HCT116 (cell line): ENCODE measurements at regions not wholly inside any gene's neighbourhood (a gene's known extent, or its start where the extent isn't known, plus 50 kb on each side); places are given as distances from the start of the nearest gene placed in this dataset.

ENCODE experiments used
- EGR1 ChIP-seq: IDR thresholded peaks from 2 replicates; pipeline ENCODE4 v1.6.1; 2012; ENCODE audit warnings: low read depth
- EZH2phosphoT487 ChIP-seq: fragments of 200-600 bp; IDR thresholded peaks from 2 replicates; pipeline ENCODE4 v1.6.1; 2018; ENCODE audit warnings: antibody characterized with exemption, borderline replicate concordance
- POLR2A ChIP-seq: IDR thresholded peaks from 2 replicates; pipeline ENCODE4 v1.7.0; 2011; ENCODE audit warnings: borderline replicate concordance; ENCODE audit not compliant: insufficient read depth, insufficient read length; ENCODE audit errors: extremely low read depth
- POLR2AphosphoS5 ChIP-seq: IDR thresholded peaks from 2 replicates; pipeline ENCODE4 v1.6.1; 2011; ENCODE audit warnings: mild to moderate bottlenecking, low read depth, low read length, moderate library complexity
- SRF ChIP-seq: IDR thresholded peaks from 2 replicates; pipeline ENCODE4 v1.6.1; 2012; ENCODE audit warnings: low read depth
- TF ChIP-seq, protein P1 (sequence below), 3 experiments: fragments of 200-600 bp in 1 of 3; sonication (generic) in 1 of 3; IDR thresholded peaks in 2 of 3; conservative IDR thresholded peaks in 1 of 3; 2 replicates each; pipeline ENCODE4 v1.5.1; 2012 to 2017; ENCODE audit warnings: low read depth in 2 of 3, low read length in 2 of 3, antibody characterized with exemption in 1 of 3, borderline replicate concordance in 1 of 3, control low read depth in 1 of 3, mild to moderate bottlenecking in 1 of 3, mixed read lengths in 1 of 3, mixed run types in 1 of 3, moderate library complexity in 1 of 3; ENCODE audit not compliant: insufficient read depth in 1 of 3

DNA sequence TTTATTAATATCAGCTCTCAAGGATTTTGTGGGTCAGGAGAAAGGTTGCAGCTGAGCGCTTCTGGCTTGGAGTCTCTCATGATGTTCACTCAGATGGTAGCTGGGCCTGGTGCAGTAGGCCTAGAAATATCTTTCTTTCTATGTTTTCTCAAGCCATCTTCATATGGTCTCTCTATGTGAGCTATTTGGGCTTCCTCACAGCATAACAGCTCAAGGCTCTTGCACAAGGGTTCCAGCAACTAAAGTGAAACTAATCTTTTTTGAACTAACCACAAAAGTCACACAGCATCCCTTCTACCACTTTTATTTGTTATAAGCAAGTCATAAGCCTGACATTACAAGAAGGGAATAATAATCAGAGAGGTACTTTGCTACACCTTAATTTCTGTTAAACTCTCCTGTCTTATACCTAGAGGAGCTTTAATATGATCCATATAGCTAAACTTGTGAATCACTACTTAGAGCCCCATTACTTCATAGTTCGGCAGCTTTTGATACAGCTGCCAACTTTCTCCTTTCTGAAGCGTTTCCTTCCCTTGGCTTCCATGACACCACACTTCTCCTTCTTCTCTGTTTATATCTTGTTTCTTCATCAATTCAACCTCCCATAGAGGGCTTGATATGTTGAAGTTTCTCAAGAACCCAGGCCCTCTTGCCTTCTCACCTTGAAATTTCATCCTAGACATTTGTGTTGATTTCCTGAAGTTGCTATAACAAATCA is 720.2 kb downstream of the LTN1 start:
- TF ChIP-seq, protein P1, sequence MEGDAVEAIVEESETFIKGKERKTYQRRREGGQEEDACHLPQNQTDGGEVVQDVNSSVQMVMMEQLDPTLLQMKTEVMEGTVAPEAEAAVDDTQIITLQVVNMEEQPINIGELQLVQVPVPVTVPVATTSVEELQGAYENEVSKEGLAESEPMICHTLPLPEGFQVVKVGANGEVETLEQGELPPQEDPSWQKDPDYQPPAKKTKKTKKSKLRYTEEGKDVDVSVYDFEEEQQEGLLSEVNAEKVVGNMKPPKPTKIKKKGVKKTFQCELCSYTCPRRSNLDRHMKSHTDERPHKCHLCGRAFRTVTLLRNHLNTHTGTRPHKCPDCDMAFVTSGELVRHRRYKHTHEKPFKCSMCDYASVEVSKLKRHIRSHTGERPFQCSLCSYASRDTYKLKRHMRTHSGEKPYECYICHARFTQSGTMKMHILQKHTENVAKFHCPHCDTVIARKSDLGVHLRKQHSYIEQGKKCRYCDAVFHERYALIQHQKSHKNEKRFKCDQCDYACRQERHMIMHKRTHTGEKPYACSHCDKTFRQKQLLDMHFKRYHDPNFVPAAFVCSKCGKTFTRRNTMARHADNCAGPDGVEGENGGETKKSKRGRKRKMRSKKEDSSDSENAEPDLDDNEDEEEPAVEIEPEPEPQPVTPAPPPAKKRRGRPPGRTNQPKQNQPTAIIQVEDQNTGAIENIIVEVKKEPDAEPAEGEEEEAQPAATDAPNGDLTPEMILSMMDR (IDR thresholded peaks at IDR 0.05 in 2 of 3, conservative IDR thresholded peaks at IDR 0.05 in 1 of 3; ENCODE audit: borderline replicate concordance in 1 of 3, insufficient read depth in 1 of 3, low read depth in 2 of 3, low read length in 2 of 3), result no peak
- TF ChIP-seq SRF (no peak), POLR2A (no peak), EZH2phosphoT487 (no peak), EGR1 (no peak), POLR2AphosphoS5 (no peak)
